ENCODE measurements at regions not wholly inside any gene's neighbourhood (a gene's known extent, or its start where the extent isn't known, plus 50 kb on each side); places are given as distances from the start of the nearest gene placed in this dataset.

DNA sequence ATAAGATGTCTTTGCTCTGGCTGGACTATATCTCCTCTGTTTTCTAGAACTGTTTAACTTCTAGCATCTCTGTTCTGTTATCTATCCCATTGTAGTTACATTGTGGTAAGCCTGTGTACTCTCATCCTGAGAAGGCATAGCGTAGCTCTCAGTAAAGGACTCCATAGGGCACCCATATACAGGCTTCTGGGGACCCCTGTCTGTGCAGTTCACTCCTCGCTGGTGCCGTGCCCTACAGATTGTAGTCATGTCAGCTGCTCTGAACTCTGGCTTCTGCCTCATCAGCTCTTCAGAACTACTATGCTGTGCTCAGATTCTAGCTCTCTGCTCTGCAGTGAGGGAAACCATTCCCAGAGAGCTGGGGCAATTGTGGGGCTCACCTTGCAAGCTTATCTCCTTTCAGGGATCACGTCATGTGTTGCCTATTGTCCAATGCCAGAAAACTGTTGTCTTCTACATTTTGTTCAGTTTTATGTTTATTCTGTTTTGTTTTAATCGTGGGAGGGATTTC, 181.3 kb upstream of the USP24 start:
- no peak overlapping the region for H3K4me3 Mint-ChIP-seq
- no peaks in the 10 kb centered on the region for H3K36me3 Mint-ChIP-seq (ENCODE audit: low read depth)
- no peak overlapping the region for H3K27ac Mint-ChIP-seq
- peaks cover 29% of the 10 kb centered on the region for H3K27me3 Mint-ChIP-seq
- no peaks in the 10 kb centered on the region for H3K4me1 Mint-ChIP-seq (ENCODE audit: low read depth)
- peaks cover 3% of the 10 kb centered on the region for H3K9me3 Mint-ChIP-seq
- no peak for DNase-seq

DNA sequence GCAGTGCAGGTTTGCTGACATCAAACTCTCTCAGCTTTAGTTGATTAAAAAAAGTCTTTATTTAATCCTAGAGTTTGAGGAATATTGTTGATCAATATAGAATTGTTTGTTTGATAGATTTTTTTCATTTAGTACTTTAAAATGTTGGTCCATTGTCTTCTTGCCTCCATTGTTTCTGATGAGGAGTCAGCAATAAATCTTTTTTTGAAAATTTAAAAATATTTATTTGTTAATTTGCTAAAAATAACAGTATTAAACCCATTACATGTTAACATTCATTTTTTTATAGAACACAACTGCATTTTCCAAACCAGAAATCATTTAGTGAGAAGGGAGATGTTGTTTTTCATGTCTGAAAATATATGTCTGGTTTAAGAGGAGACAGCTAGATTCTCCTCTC, 173.8 kb upstream of the USP24 start:
- Mint-ChIP-seq H3K27me3 (peaks cover 10% of the 10 kb centered on the region), H3K4me3 (no peak overlapping the region), H3K36me3 (ENCODE audit: low read depth) (no peaks in the 10 kb centered on the region), H3K9me3 (peaks cover 6% of the 10 kb centered on the region), H3K27ac (no peak overlapping the region), H3K4me1 (ENCODE audit: low read depth) (peaks cover 4% of the 10 kb centered on the region)
- no peak for DNase-seq

DNA sequence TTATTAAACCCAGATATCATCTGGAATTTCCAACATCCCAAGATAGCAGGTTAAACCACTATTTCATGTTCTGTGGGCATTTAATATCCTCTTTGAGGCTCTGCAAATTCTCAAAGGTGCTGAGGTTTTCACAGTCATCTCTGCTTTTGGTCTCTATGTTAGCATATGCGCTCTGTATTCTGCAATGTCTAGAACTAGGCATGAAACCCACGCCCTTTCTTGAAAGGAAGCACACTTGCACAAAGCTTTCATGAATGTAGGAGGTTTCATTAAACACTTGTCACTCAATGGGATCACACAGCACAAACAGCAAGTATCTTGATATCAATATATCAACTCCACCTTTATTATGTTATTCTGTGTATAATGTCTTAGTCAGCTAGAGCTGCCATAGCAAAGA, 172.0 kb upstream of the USP24 start:
- peaks cover 4% of the 10 kb centered on the region for H3K4me1 Mint-ChIP-seq (ENCODE audit: low read depth)
- no peak overlapping the region for H3K4me3 Mint-ChIP-seq
- H3K27me3 Mint-ChIP-seq = peaks cover 4% of the 10 kb centered on the region
- DNase-seq = no peak
- H3K27ac Mint-ChIP-seq = no peak overlapping the region
- peaks cover 6% of the 10 kb centered on the region for H3K9me3 Mint-ChIP-seq
- no peaks in the 10 kb centered on the region for H3K36me3 Mint-ChIP-seq (ENCODE audit: low read depth)

DNA sequence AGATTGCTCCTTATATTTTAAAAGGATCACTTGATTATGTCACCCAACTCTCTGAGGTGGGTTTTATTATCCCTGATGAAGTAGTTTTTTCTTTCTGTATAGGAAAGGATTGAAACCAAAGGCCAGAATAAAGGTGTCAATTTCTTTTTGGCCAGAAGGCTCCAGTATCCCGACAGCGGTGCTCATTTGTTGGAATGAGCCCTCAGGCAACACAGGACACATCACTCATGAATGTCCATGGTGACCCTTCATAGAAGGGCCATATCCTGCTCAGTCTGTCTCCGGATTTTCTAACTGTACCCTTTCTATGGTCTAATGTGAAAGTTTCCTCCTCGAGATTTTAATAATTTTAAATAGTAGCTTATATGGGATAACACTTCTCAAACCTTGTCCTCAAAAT, 171.3 kb upstream of the USP24 start:
- no peak for DNase-seq
- Mint-ChIP-seq H3K9me3 (peaks cover 6% of the 10 kb centered on the region), H3K4me1 (ENCODE audit: low read depth) (peaks cover 4% of the 10 kb centered on the region), H3K36me3 (ENCODE audit: low read depth) (no peaks in the 10 kb centered on the region), H3K27me3 (peaks cover 4% of the 10 kb centered on the region), H3K27ac (no peak overlapping the region), H3K4me3 (no peak overlapping the region)

DNA sequence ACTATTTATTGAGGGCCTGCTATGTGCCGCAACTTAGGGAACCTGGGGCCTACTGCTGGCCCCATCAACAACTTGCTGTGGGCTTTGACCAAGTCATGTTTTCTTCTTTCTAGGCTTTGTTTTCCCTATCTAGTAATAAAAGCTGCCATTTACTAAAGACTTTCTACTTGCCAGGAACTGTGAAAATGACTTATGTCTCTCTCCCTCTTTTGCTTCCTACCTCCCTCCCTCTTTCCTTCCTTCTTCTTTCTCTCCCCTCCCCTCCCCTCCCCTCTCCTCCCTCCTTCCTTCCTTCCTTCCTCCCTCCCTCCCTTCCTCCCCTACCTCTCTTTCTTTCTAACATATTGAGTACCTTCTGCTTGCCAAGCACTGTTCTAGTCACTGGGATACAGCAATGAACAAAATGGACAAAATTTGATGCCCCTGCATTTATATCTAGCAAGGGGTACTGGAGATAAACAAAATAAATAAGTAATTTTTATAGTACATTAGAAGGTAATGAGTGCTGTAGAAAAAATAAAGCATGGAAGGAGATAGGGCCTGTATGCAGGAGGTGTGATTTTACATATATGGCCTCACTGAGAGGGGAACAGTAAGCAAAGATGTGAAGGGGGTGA, 170.3 kb upstream of the USP24 start:
- Mint-ChIP-seq H3K9me3 (peaks cover 4% of the 10 kb centered on the region), H3K4me3 (no peak overlapping the region), H3K4me1 (ENCODE audit: low read depth) (peaks cover 4% of the 10 kb centered on the region), H3K36me3 (ENCODE audit: low read depth) (no peaks in the 10 kb centered on the region), H3K27me3 (peaks cover 4% of the 10 kb centered on the region), H3K27ac (no peak overlapping the region)
- DNase-seq = no peak

DNA sequence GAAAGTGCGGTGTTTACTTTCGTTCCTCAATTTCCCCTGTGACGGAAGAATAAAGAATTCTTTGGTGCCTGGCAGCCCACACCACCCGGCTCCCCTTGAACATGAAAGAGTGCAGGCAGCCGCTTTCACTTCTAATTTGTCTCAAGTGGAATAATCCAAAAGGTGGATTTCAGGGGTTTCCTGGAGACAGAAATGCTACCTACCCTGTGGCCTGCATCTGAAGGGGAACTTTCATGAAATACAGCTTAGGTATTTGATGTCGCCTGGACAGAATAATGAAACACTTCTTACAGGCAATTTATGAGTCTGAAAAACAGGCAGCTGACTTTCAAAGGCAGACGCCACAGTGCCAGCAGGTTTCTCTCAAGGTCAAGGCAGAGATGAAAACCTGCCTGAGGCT, 169.5 kb upstream of the USP24 start:
- Mint-ChIP-seq H3K9me3 (no peaks in the 10 kb centered on the region), H3K27ac (no peak overlapping the region), H3K4me1 (ENCODE audit: low read depth) (peaks cover 4% of the 10 kb centered on the region), H3K4me3 (no peak overlapping the region), H3K27me3 (no peaks in the 10 kb centered on the region), H3K36me3 (ENCODE audit: low read depth) (no peaks in the 10 kb centered on the region)
- DNase-seq = no peak

DNA sequence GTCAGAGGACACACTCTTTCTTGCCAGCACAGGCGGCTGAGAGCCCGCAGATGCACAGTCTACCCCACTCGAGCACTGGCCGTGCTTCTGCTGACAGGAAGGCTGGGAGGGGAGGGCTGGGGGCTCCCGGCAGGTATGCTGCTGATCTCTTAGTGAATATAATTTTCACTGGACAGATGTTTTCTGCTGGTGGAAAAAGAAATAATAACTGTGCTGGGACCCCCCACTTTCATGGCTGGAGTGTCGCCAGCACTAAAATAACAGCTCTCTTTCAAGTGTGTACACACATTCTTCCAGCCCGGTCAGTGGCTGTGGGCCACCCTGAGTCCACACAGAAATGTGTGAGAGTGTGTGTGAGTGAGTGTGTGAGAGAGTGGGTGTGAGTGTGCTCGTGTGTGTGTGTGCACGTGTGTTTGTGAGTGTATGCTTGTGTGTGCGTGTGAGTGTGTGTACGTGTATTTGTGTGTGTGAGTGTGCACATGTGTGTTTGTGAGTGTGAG, 167.7 kb upstream of the USP24 start:
- DNase-seq = no peak
- Mint-ChIP-seq H3K27me3 (no peaks in the 10 kb centered on the region), H3K4me1 (ENCODE audit: low read depth) (peaks cover 9% of the 10 kb centered on the region), H3K4me3 (no peak overlapping the region), H3K9me3 (no peaks in the 10 kb centered on the region), H3K36me3 (ENCODE audit: low read depth) (no peaks in the 10 kb centered on the region), H3K27ac (no peak overlapping the region)

DNA sequence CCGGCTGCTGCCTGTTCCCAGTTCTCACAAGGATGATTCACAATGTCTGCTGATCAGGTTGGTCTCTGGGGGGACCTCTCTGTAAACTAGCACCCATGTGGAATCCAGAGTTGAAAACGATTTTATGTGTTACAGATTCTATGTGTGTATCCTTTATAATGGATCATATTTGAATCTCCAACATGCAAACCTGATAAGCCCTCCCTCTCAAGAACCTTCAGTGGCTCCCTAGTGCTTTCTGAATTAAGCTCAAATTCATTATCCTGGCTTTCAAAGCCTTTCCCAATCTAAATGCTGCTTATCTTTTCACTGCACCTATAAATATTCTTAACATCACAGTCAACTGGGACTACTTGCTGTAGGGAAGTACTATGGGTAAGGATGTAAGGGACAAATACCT, 166.8 kb upstream of the USP24 start:
- no peak overlapping the region for H3K4me3 Mint-ChIP-seq
- no peaks in the 10 kb centered on the region for H3K36me3 Mint-ChIP-seq (ENCODE audit: low read depth)
- peaks cover 9% of the 10 kb centered on the region for H3K4me1 Mint-ChIP-seq (ENCODE audit: low read depth)
- no peaks in the 10 kb centered on the region for H3K27me3 Mint-ChIP-seq
- DNase-seq = no peak
- H3K27ac Mint-ChIP-seq = no peak overlapping the region
- H3K9me3 Mint-ChIP-seq = no peaks in the 10 kb centered on the region

DNA sequence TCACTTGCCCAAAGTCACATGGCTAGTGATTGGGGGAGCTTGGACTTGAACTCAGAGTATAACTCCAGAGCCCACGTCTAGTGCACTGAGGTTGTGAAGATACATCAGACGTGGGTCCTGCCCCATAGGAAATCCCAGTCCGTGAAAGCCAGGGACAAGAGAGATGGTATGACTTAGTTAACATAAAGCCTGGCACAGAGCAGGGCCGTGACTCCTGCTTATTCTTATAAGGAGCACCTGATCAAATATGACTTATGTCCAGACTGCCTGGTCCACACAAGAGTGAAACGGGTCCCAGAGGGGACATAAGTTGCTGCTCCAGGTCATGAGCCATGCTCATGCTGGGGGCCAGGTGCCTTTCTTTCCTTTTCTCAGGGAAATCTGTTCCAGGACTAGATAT, 166.3 kb upstream of the USP24 start:
- Mint-ChIP-seq H3K4me3 (no peak overlapping the region), H3K27ac (no peak overlapping the region), H3K36me3 (ENCODE audit: low read depth) (no peaks in the 10 kb centered on the region), H3K27me3 (no peaks in the 10 kb centered on the region), H3K9me3 (no peaks in the 10 kb centered on the region), H3K4me1 (ENCODE audit: low read depth) (peaks cover 9% of the 10 kb centered on the region)
- no peak for DNase-seq

DNA sequence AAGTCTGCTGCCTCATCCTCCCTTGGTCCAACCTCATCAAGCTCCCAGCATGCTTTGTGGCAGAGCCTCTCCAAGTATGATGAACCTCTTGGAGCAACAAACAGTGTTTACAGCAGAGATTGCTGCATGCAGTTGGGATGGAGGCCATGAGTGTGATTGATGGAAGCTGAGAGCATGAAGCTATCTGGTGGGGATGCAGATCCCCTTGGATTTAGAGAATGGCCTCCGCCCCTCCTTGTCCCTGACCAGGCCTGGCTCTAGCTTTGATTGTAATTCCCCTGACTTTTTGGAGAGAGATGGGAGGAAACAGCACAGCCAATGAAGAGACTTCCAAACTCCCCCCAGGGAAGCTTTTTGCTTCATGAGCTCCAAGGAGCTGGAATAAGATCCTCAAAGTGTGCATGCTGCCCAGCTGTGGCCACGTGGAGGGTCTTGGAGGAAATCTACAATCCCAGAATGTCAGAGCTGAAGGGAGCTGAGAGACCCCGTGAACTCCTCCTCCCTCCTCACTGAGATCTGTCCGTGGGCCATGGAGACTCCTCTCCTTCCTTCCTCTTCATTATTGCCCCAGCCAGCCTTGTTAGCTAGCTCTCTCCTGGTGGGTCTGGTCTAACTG, 165.3 kb upstream of the USP24 start:
- Mint-ChIP-seq H3K27ac (no peak overlapping the region), H3K4me1 (ENCODE audit: low read depth) (peaks cover 9% of the 10 kb centered on the region), H3K4me3 (no peak overlapping the region), H3K36me3 (ENCODE audit: low read depth) (no peaks in the 10 kb centered on the region), H3K9me3 (no peaks in the 10 kb centered on the region), H3K27me3 (no peaks in the 10 kb centered on the region)
- no peak for DNase-seq

DNA sequence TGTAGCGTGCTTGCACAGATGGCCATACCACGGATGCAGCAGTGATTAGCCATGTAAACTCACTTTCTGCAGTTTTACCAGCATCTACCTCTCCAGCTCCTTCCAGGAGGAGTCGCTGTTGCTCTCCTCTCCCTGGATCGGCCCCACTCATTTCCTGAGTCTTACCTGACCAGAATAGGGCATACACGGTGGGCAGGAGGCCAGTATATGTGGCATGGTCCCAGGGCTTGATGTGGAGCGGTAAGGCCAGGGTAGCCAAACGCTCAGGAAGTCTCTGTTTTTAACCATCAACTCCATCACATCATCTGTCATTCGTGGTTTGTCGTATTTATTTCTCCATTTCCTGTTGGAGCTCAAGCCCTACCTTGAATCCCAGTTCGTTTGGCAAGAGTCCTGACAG, 163.4 kb upstream of the USP24 start:
- H3K4me1 Mint-ChIP-seq (ENCODE audit: low read depth) = peaks cover 5% of the 10 kb centered on the region
- no peaks in the 10 kb centered on the region for H3K36me3 Mint-ChIP-seq (ENCODE audit: low read depth)
- no peak overlapping the region for H3K4me3 Mint-ChIP-seq
- H3K9me3 Mint-ChIP-seq = no peaks in the 10 kb centered on the region
- no peak overlapping the region for H3K27ac Mint-ChIP-seq
- peak; percentile 38 for DNase-seq
- H3K27me3 Mint-ChIP-seq = no peaks in the 10 kb centered on the region

DNA sequence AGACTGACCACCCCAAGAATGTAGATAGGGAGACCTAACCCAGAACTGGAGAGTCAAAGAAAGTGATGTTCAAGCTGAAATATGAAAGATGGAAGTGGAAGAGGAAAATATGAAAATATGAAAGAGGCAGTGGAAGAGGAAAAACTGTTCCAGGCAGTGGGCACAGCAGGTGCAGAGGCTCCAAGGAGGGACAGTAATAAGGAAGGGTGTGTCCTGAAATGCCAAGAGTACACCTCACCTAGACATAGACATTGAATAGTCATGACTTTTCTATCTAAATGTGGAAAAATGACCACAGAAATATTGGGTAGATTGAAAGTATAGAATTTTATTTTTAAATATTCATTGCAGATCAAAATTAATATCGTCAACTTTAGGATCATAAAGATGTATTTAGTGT, 161.7 kb upstream of the USP24 start:
- no peak for DNase-seq
- peaks cover 1% of the 10 kb centered on the region for H3K27me3 Mint-ChIP-seq
- H3K4me3 Mint-ChIP-seq = no peak overlapping the region
- H3K9me3 Mint-ChIP-seq = no peaks in the 10 kb centered on the region
- H3K36me3 Mint-ChIP-seq (ENCODE audit: low read depth) = no peaks in the 10 kb centered on the region
- peaks cover 5% of the 10 kb centered on the region for H3K4me1 Mint-ChIP-seq (ENCODE audit: low read depth)
- H3K27ac Mint-ChIP-seq = no peak overlapping the region

DNA sequence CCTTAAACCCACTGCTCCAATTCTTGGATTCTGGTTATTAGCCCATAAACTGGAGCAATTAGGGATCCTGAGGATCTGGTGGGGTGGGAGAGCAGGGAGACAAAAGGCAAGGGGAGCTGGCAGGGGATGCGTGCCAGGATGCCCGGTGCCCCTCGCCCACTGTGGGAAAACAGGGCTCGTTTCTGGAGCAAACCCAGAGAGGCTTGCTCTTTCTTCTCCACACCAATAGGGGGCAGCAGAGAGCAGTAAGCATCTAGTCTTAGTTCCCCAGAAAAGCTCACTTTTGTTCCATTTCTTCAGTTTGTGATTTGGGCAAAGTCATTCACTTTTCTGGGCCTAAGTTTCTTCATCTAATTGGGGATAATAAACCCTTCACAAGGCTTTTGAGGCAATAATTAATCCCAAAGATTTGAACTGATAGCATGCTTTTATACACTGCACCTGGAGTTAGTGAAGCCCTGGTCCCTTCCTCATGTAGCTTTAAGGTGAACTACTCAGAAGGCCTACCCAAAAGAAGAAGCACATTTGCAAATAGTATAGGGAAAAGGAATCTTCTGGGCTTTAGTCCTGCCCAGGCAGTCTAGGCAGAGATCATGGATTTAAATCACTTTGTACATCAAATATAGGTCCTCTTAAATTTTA, 160.6 kb upstream of the USP24 start:
- H3K36me3 Mint-ChIP-seq (ENCODE audit: low read depth) = no peaks in the 10 kb centered on the region
- DNase-seq = peak; percentile 32
- peaks cover 3% of the 10 kb centered on the region for H3K27me3 Mint-ChIP-seq
- H3K9me3 Mint-ChIP-seq = no peaks in the 10 kb centered on the region
- no peak overlapping the region for H3K27ac Mint-ChIP-seq
- peaks cover 5% of the 10 kb centered on the region for H3K4me1 Mint-ChIP-seq (ENCODE audit: low read depth)
- H3K4me3 Mint-ChIP-seq = no peak overlapping the region

DNA sequence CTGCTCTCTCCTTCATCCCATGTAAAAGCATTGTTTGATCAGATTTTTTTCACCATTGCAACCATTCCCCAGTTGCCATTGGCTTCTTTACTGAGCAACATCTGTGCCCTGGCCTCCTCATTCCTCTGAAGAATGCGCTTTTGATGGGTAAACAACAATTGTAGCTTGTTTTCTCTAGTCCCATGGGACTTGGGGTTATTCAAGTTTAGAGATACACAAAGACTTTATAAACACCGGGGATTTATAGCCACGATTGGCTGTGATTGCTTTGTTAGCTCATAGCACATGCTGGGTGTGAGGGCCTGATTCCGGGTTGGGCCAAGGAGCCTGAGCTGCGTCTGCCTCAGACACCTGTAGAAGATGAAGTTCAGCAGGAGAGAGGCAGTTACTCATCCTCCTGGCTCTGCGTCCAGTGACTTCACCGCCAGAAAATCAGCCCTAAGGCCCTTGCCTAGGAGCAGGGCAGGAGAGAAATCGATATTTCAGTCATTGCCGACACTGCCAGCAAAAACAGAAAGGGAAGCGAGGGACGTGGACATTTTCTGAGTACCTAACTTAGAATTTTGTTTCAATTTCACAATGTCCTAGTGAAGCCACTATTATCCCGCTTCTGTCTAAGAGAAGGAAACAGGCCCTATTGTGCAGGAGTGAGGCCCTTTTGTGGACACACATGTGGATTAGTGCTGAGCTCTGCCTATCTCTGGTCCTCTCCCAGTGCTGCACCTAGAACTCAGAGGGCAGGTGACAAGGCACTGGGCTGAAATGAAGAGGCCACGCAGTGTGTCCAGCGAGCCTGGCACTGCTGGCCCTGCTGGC, 159.8 kb upstream of the USP24 start:
- no peak for DNase-seq

More for the DNA sequence above, 159.8 kb upstream of the USP24 start:
- Mint-ChIP-seq H3K4me1 (ENCODE audit: low read depth) (peaks cover 5% of the 10 kb centered on the region), H3K9me3 (no peaks in the 10 kb centered on the region), H3K4me3 (no peak overlapping the region), H3K36me3 (ENCODE audit: low read depth) (no peaks in the 10 kb centered on the region), H3K27me3 (peaks cover 9% of the 10 kb centered on the region), H3K27ac (no peak overlapping the region)

Measured in activated T-cell treated with anti-CD3 and anti-CD28 coated beads, Interleukin-2, amount 50 U/mL, for 24 hours (primary cell).